Activated CD4-positive, alpha-beta memory T cell treated with anti-CD3 and anti-CD28 coated beads, Interleukin-2, amount 10 ng/mL, durations not matched to agents 7 days and 5 days (primary cell): ENCODE measurements at regions not wholly inside any gene's neighbourhood (a gene's known extent, or its start where the extent isn't known, plus 50 kb on each side); places are given as distances from the start of the nearest gene placed in this dataset.
A peak's percentile ranks its signal among the peaks of the same experiment; 100 is the strongest.
"Not testable (repeated sequence)": the region's sequence is repeated elsewhere in the genome, so short reads cannot be mapped to it uniquely, and the experiment has no call there.

Source experiments
- CTCF ChIA-PET: fragments of 350-600 bp; sonication (Branson Sonifier 250); formaldehyde crosslinking; loops from one replicate; lab custom pipeline; 2021; ENCODE audit warnings: antibody characterized with exemption, inconsistent platforms; lab: Charles Lee
- POLR2A ChIA-PET: fragments of 350-600 bp; sonication (Branson Sonifier 250); formaldehyde crosslinking; loops from one replicate; lab custom pipeline; 2021; ENCODE audit warnings: antibody characterized with exemption; lab: Charles Lee
- DNase-seq: peaks from one replicate; pipeline ENCODE4 v3.0.0-alpha.2; 2020
- H3K27ac Mint-ChIP-seq: one replicate; pipeline ENCODE4 v1.8.0; 2021; ENCODE audit warnings: mild to moderate bottlenecking, mixed read lengths
- H3K27me3 Mint-ChIP-seq: one replicate; pipeline ENCODE4 v1.8.0; 2021; ENCODE audit warnings: mixed read lengths
- H3K36me3 Mint-ChIP-seq: one replicate; pipeline ENCODE4 v1.8.0; 2021; ENCODE audit warnings: low read depth, mixed read lengths
- H3K4me1 Mint-ChIP-seq: one replicate; pipeline ENCODE4 v1.8.0; 2021; ENCODE audit warnings: mixed read lengths
- H3K4me3 Mint-ChIP-seq: one replicate; pipeline ENCODE4 v1.8.0; 2021; ENCODE audit warnings: mild to moderate bottlenecking, mixed read lengths
- H3K9me3 Mint-ChIP-seq: one replicate; pipeline ENCODE4 v1.8.0; 2021; ENCODE audit warnings: mixed read lengths

- H3K36me3 Mint-ChIP-seq: no peaks in the 10 kb centered on the region
- H3K27me3 Mint-ChIP-seq: no peaks in the 10 kb centered on the region
- H3K4me1 Mint-ChIP-seq: peaks cover 26% of the 10 kb centered on the region
- CTCF ChIA-PET: interaction anchor here (0.6 to 3.0 kb wide), 2 partner anchors 12 to 118 kb away, joined by 6 to 9 read pairs; no protein-coding TSS in a partner anchor
- H3K9me3 Mint-ChIP-seq: no peaks in the 10 kb centered on the region
- no peak for DNase-seq
- no peak overlapping the region for H3K27ac Mint-ChIP-seq
- POLR2A ChIA-PET: interaction anchor here (2.3 kb wide), 1 partner anchor 35 kb away, joined by 5 read pairs; no protein-coding TSS in a partner anchor
- H3K4me3 Mint-ChIP-seq: no peak overlapping the region
Observed at GRCh38 chr6:137664183-137664582, 170.0 kb upstream of the OLIG3 start.

- peaks cover 24% of the 10 kb centered on the region for H3K4me1 Mint-ChIP-seq
- H3K27me3 Mint-ChIP-seq: peaks cover 7% of the 10 kb centered on the region
- ChIA-PET CTCF (interaction anchor here (1.3 to 3.0 kb wide), 4 partner anchors 11 to 310 kb away, joined by 4 to 9 read pairs (median 5); no protein-coding TSS in a partner anchor), POLR2A (interaction anchor here (0.7 to 2.3 kb wide), 3 partner anchors 32 to 50 kb away, joined by 3 to 5 read pairs (median 4); no protein-coding TSS in a partner anchor)
- no peak for DNase-seq
- H3K27ac Mint-ChIP-seq: no peak overlapping the region
- peaks cover 1% of the 10 kb centered on the region for H3K36me3 Mint-ChIP-seq
- no peak overlapping the region for H3K4me3 Mint-ChIP-seq
- H3K9me3 Mint-ChIP-seq: no peaks in the 10 kb centered on the region
Observed at GRCh38 chr6:137665342-137665934, 171.2 kb upstream of the OLIG3 start.

GRCh38 chr6:137666202-137666774 lies 172.1 kb upstream of the OLIG3 start:
- H3K4me1 Mint-ChIP-seq: peaks cover 24% of the 10 kb centered on the region

GRCh38 chr6:137673603-137674002 lies 179.4 kb upstream of the OLIG3 start:
- H3K27ac Mint-ChIP-seq: no peak overlapping the region
- H3K4me3 Mint-ChIP-seq: no peak overlapping the region
- ChIA-PET CTCF (no interaction called here), POLR2A (interaction anchor here (0.7 kb wide), 1 partner anchor 25 kb away, joined by 3 read pairs; no protein-coding TSS in a partner anchor)
- peaks cover 26% of the 10 kb centered on the region for H3K4me1 Mint-ChIP-seq
- no peak for DNase-seq
- H3K9me3 Mint-ChIP-seq: peaks cover 7% of the 10 kb centered on the region
- peaks cover 21% of the 10 kb centered on the region for H3K36me3 Mint-ChIP-seq
- peaks cover 15% of the 10 kb centered on the region for H3K27me3 Mint-ChIP-seq

More at GRCh38 chr6:137666202-137666774, 172.1 kb upstream of the OLIG3 start:
- H3K27ac Mint-ChIP-seq: no peak overlapping the region
- no peak for DNase-seq
- peaks cover 6% of the 10 kb centered on the region for H3K36me3 Mint-ChIP-seq
- ChIA-PET POLR2A (interaction anchor here (0.9 to 2.3 kb wide), 4 partner anchors 10 to 49 kb away, joined by 3 to 5 read pairs (median 4); no protein-coding TSS in a partner anchor), CTCF (interaction anchor here (0.9 to 3.0 kb wide), 6 partner anchors 10 to 309 kb away, joined by 3 to 9 read pairs (median 4); no protein-coding TSS in a partner anchor)
- peaks cover 4% of the 10 kb centered on the region for H3K9me3 Mint-ChIP-seq
- peak overlapping the region; percentile 56 for H3K4me3 Mint-ChIP-seq
- H3K27me3 Mint-ChIP-seq: peaks cover 11% of the 10 kb centered on the region

GRCh38 chr6:137676888-137677287 lies 182.7 kb upstream of the OLIG3 start:
- H3K4me1 Mint-ChIP-seq: peaks cover 53% of the 10 kb centered on the region

GRCh38 chr6:137677709-137678108 lies 183.5 kb upstream of the OLIG3 start:
- H3K4me3 Mint-ChIP-seq: no peak overlapping the region
- H3K9me3 Mint-ChIP-seq: peaks cover 6% of the 10 kb centered on the region
- CTCF ChIA-PET: interaction anchor here (0.7 kb wide), 1 partner anchor 36 kb away, joined by 3 read pairs; no protein-coding TSS in a partner anchor
- peaks cover 2% of the 10 kb centered on the region for H3K27me3 Mint-ChIP-seq
- DNase-seq: no peak
- H3K27ac Mint-ChIP-seq: peak overlapping the region; percentile 78
- H3K36me3 Mint-ChIP-seq: peaks cover 20% of the 10 kb centered on the region
- H3K4me1 Mint-ChIP-seq: peaks cover 59% of the 10 kb centered on the region
- POLR2A ChIA-PET: interaction anchor here (1.2 to 2.0 kb wide), 2 partner anchors 10 to 21 kb away, joined by 3 to 8 read pairs; no protein-coding TSS in a partner anchor

More at GRCh38 chr6:137676888-137677287, 182.7 kb upstream of the OLIG3 start:
- ChIA-PET POLR2A (interaction anchor here (2.0 kb wide), 1 partner anchor 22 kb away, joined by 8 read pairs; no protein-coding TSS in a partner anchor), CTCF (interaction anchor here (1.8 kb wide), 1 partner anchor 11 kb away, joined by 9 read pairs; no protein-coding TSS in a partner anchor)
- Mint-ChIP-seq H3K4me3 (peak overlapping the region; percentile 62), H3K27ac (peak overlapping the region; percentile 78), H3K36me3 (peaks cover 19% of the 10 kb centered on the region), H3K27me3 (peaks cover 4% of the 10 kb centered on the region), H3K9me3 (peaks cover 3% of the 10 kb centered on the region)
- no peak for DNase-seq

GRCh38 chr6:137678451-137678850 lies 184.3 kb upstream of the OLIG3 start:
- Mint-ChIP-seq H3K27ac (peak overlapping the region; percentile 78), H3K9me3 (peaks cover 6% of the 10 kb centered on the region), H3K27me3 (no peaks in the 10 kb centered on the region), H3K4me1 (peaks cover 63% of the 10 kb centered on the region), H3K4me3 (peak overlapping the region; percentile 15), H3K36me3 (peaks cover 20% of the 10 kb centered on the region)
- POLR2A ChIA-PET: interaction anchor here (1.2 kb wide), 1 partner anchor 10 kb away, joined by 3 read pairs; no protein-coding TSS in a partner anchor
- no peak for DNase-seq
- CTCF ChIA-PET: no interaction called here

- peaks cover 11% of the 10 kb centered on the region for H3K36me3 Mint-ChIP-seq
- peak overlapping the region; percentile 12 for H3K4me3 Mint-ChIP-seq
- peak overlapping the region; percentile 54 for H3K27ac Mint-ChIP-seq
- no peak for DNase-seq
- peaks cover 76% of the 10 kb centered on the region for H3K4me1 Mint-ChIP-seq
- ChIA-PET CTCF (interaction anchor here (0.9 to 1.7 kb wide), 5 partner anchors 16 to 323 kb away, joined by 3 to 10 read pairs (median 4); partner anchors contain the start of gene TNFAIP3), POLR2A (interaction anchor here (1.0 to 2.8 kb wide), 6 partner anchors 8 to 187 kb away, joined by 3 to 17 read pairs (median 5); partner anchors contain the start of gene TNFAIP3)
- H3K9me3 Mint-ChIP-seq: peaks cover 3% of the 10 kb centered on the region
- H3K27me3 Mint-ChIP-seq: no peaks in the 10 kb centered on the region
Observed at GRCh38 chr6:137680705-137681346, 186.2 kb upstream of the TNFAIP3 start.

- Mint-ChIP-seq H3K36me3 (peaks cover 10% of the 10 kb centered on the region), H3K4me3 (no peak overlapping the region), H3K4me1 (peaks cover 74% of the 10 kb centered on the region), H3K27ac (peak overlapping the region; percentile 60), H3K9me3 (peaks cover 3% of the 10 kb centered on the region), H3K27me3 (no peaks in the 10 kb centered on the region)
- CTCF ChIA-PET: interaction anchor here (0.9 to 1.7 kb wide), 6 partner anchors 16 to 323 kb away, joined by 3 to 10 read pairs (median 4); partner anchors contain the start of gene TNFAIP3
- DNase-seq: no peak
- POLR2A ChIA-PET: interaction anchor here (1.0 to 2.8 kb wide), 6 partner anchors 8 to 186 kb away, joined by 3 to 17 read pairs (median 5); partner anchors contain the start of gene TNFAIP3
Observed at GRCh38 chr6:137681445-137682009, 185.5 kb upstream of the TNFAIP3 start.

- DNase-seq, H3K9me3 Mint-ChIP-seq, H3K4me3 Mint-ChIP-seq, H3K27ac Mint-ChIP-seq, H3K27me3 Mint-ChIP-seq: not testable (repeated sequence)
- Mint-ChIP-seq H3K36me3 (peaks cover 14% of the 10 kb centered on the region), H3K4me1 (peaks cover 67% of the 10 kb centered on the region)
- CTCF ChIA-PET: interaction anchor here (1.2 to 1.5 kb wide), 2 partner anchors 25 to 322 kb away, joined by 4 to 5 read pairs; no protein-coding TSS in a partner anchor
- POLR2A ChIA-PET: interaction anchor here (2.8 kb wide), 1 partner anchor 25 kb away, joined by 17 read pairs; no protein-coding TSS in a partner anchor
Observed at GRCh38 chr6:137682658-137683057, 184.4 kb upstream of the TNFAIP3 start.

- Mint-ChIP-seq H3K4me3 (no peak overlapping the region), H3K36me3 (peaks cover 11% of the 10 kb centered on the region), H3K9me3 (peaks cover 6% of the 10 kb centered on the region), H3K27ac (no peak overlapping the region), H3K27me3 (no peaks in the 10 kb centered on the region), H3K4me1 (peaks cover 65% of the 10 kb centered on the region)
- POLR2A ChIA-PET: no interaction called here
- DNase-seq: no peak
- CTCF ChIA-PET: no interaction called here
Observed at GRCh38 chr6:137683916-137684315, 183.1 kb upstream of the TNFAIP3 start.
